ENCODE measurements at regions not wholly inside any gene's neighbourhood (a gene's known extent, or its start where the extent isn't known, plus 50 kb on each side); places are given as distances from the start of the nearest gene placed in this dataset.

- Histone ChIP-seq H3K36me3 (no peaks in the 10 kb centered on the region), H3K4me3 (no peak overlapping the region), H3K4me1 (ENCODE audit: low read depth) (no peaks in the 10 kb centered on the region), H3K27ac (no peak overlapping the region), H3K27me3 (no peaks in the 10 kb centered on the region), H3K9me3 (ENCODE audit: low read depth) (no peaks in the 10 kb centered on the region)
- no peak for DNase-seq (ENCODE audit: low read depth in 1 of 2, low spot score in 1 of 2)
- TF ChIP-seq CTCF (IDR thresholded peaks at IDR 0.05; ENCODE audit: low read depth, low read length): no peak
These were observed 1338.4 kb downstream of the TBC1D22A start for GRCh38 chr22:48100685-48101417.

GRCh38 chr22:48099671-48100070, 1337.2 kb downstream of the TBC1D22A start:
- H3K4me1 ChIP-seq (ENCODE audit: low read depth): no peaks in the 10 kb centered on the region
- H3K27ac ChIP-seq: no peak overlapping the region
- no peak for DNase-seq (ENCODE audit: low read depth in 1 of 2, low spot score in 1 of 2)
- no peaks in the 10 kb centered on the region for H3K9me3 ChIP-seq (ENCODE audit: low read depth)
- TF ChIP-seq CTCF (IDR thresholded peaks at IDR 0.05; ENCODE audit: low read depth, low read length): no peak
- no peaks in the 10 kb centered on the region for H3K36me3 ChIP-seq
- H3K27me3 ChIP-seq: no peaks in the 10 kb centered on the region
- no peak overlapping the region for H3K4me3 ChIP-seq

- Histone ChIP-seq H3K27me3 (no peaks in the 10 kb centered on the region), H3K27ac (no peak overlapping the region), H3K4me1 (ENCODE audit: low read depth) (no peaks in the 10 kb centered on the region), H3K4me3 (no peak overlapping the region), H3K9me3 (ENCODE audit: low read depth) (no peaks in the 10 kb centered on the region), H3K36me3 (no peaks in the 10 kb centered on the region)
- no peak for TF ChIP-seq CTCF (IDR thresholded peaks at IDR 0.05; ENCODE audit: low read depth, low read length)
- DNase-seq (ENCODE audit: low read depth in 1 of 2, low spot score in 1 of 2): no peak
These were observed 1336.8 kb downstream of the TBC1D22A start for GRCh38 chr22:48099251-48099650.

- TF ChIP-seq CTCF (IDR thresholded peaks at IDR 0.05; ENCODE audit: low read depth, low read length): no peak
- Histone ChIP-seq H3K4me3 (no peak overlapping the region), H3K36me3 (no peaks in the 10 kb centered on the region), H3K27ac (no peak overlapping the region), H3K9me3 (ENCODE audit: low read depth) (no peaks in the 10 kb centered on the region), H3K27me3 (no peaks in the 10 kb centered on the region), H3K4me1 (ENCODE audit: low read depth) (no peaks in the 10 kb centered on the region)
- no peak for DNase-seq (ENCODE audit: low read depth in 1 of 2, low spot score in 1 of 2)
These were observed 1336.4 kb downstream of the TBC1D22A start for GRCh38 chr22:48098921-48099245.

- Histone ChIP-seq H3K4me3 (no peak overlapping the region), H3K4me1 (ENCODE audit: low read depth) (no peaks in the 10 kb centered on the region), H3K27me3 (no peaks in the 10 kb centered on the region), H3K9me3 (ENCODE audit: low read depth) (no peaks in the 10 kb centered on the region), H3K27ac (no peak overlapping the region), H3K36me3 (no peaks in the 10 kb centered on the region)
- TF ChIP-seq CTCF (IDR thresholded peaks at IDR 0.05; ENCODE audit: low read depth, low read length): no peak
- no peak for DNase-seq (ENCODE audit: low read depth in 1 of 2, low spot score in 1 of 2)
These were observed 1335.9 kb downstream of the TBC1D22A start for GRCh38 chr22:48098243-48098920.
